ENCODE measurements at regions not wholly inside any gene's neighbourhood (a gene's known extent, or its start where the extent isn't known, plus 50 kb on each side); places are given as distances from the start of the nearest gene placed in this dataset.

DNA sequence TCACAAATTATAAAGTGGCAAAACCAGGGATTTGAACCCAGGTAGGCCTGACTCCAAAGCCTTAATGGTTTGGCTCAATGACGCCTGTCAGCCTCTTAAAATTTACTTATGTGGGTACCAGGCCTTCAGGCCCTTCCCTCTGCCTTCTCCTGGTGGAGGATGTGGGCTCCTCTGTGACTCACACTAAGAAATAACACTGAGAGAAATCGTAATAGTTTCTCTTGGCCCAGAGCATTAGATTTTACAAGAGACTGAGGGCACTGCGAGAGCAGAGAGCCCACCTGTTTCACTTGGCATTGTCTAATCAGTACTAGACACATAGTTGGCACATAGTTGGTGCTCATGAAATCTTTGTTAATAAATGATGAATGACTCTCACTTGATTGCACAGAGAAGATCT lies 505.2 kb downstream of the SHQ1 start:
- no peak for DNase-seq (ENCODE audit: low read depth)
- H3K4me3 ChIP-seq (ENCODE audit: low read depth, low read length) = no peak overlapping the region

- DNase-seq (ENCODE audit: low read depth) = no peak
- no peak overlapping the region for H3K4me3 ChIP-seq (ENCODE audit: low read depth, low read length)
Observed at GRCh38 chr3:72342450-72342849, 505.8 kb downstream of the SHQ1 start.

GRCh38 chr3:72341920-72342319 lies 506.3 kb downstream of the SHQ1 start:
- DNase-seq (ENCODE audit: low read depth) = no peak
- H3K4me3 ChIP-seq (ENCODE audit: low read depth, low read length) = no peak overlapping the region

GRCh38 chr3:72341380-72341770 lies 506.9 kb downstream of the SHQ1 start:
- no peak for DNase-seq (ENCODE audit: low read depth)

GRCh38 chr3:72340476-72341379 lies 507.5 kb downstream of the SHQ1 start:
- no peak overlapping the region for H3K4me3 ChIP-seq (ENCODE audit: low read depth, low read length)
- DNase-seq (ENCODE audit: low read depth) = no peak

More at GRCh38 chr3:72341380-72341770, 506.9 kb downstream of the SHQ1 start:
- H3K4me3 ChIP-seq (ENCODE audit: low read depth, low read length) = no peak overlapping the region

DNA sequence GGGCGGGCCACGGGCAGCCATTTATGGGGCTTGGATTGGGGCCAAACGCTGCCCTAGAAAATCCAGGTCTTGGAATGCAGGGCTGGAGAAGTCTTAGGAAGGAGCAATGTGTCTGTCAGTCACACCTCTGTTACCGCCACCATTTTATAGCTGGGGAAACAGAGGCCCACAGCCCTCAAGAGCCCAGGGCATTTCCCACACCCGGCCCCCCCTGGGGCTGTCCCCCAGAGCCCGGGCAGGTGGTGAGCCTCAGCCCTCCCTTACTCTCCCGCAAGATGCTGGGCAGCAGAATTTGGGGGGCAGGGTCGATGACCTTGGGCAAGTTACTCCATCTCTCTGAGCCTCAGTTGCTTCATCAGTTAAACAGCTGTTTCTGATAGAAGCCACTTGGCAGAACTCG lies 508.2 kb downstream of the SHQ1 start:
- no peak for DNase-seq (ENCODE audit: low read depth)
- H3K4me3 ChIP-seq (ENCODE audit: low read depth, low read length) = no peak overlapping the region

- DNase-seq (ENCODE audit: low read depth) = no peak
- no peak overlapping the region for H3K4me3 ChIP-seq (ENCODE audit: low read depth, low read length)
Observed at GRCh38 chr3:72339670-72340030, 508.6 kb downstream of the SHQ1 start.

GRCh38 chr3:72338942-72339669 lies 509.1 kb downstream of the SHQ1 start:
- H3K4me3 ChIP-seq (ENCODE audit: low read depth, low read length) = no peak overlapping the region
- DNase-seq (ENCODE audit: low read depth) = peak; percentile 98

DNA sequence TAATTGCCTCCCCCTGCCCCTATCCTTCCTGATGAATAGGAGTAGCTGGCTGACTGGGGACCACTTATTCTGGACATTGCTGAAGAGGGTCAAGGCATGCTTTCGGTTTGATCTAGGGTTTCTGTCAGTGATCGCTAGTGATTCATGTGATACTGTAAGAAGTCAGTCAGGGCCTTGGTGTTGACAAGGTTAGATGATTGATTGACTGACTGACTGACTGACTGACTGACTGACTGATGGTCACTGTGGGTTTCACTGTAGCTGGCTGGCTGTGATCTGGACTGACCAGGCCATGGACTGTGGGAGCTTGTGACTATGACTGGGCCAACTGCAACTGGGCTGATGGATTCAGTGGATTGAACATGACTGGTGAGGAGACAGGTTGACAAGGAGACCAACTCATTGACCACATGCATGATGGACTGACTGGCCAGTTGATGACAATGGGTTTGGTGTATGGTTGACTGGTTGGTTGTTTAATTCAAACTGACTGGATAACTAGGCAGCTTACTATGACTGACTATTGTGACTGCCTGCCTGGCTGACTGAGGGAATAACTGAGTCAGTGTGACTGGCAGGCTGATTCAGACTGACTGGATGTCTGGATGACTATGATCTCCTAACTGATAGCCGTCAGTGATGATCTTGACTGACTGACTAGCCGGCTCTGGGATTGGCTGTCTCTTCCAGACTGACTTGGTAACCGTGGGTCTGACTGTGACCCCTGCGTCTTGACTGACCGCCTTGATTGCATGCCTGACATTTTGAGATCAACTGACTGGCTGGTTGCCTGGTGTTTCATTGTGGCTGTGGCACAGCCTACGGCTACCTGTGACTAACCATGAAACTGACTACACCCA lies 509.9 kb downstream of the SHQ1 start:
- no peak overlapping the region for H3K4me3 ChIP-seq (ENCODE audit: low read depth, low read length)
- DNase-seq (ENCODE audit: low read depth) = no peak

- DNase-seq (ENCODE audit: low read depth) = no peak
- H3K4me3 ChIP-seq (ENCODE audit: low read depth, low read length) = no peak overlapping the region
Observed at GRCh38 chr3:72337480-72337855, 510.8 kb downstream of the SHQ1 start.

DNA sequence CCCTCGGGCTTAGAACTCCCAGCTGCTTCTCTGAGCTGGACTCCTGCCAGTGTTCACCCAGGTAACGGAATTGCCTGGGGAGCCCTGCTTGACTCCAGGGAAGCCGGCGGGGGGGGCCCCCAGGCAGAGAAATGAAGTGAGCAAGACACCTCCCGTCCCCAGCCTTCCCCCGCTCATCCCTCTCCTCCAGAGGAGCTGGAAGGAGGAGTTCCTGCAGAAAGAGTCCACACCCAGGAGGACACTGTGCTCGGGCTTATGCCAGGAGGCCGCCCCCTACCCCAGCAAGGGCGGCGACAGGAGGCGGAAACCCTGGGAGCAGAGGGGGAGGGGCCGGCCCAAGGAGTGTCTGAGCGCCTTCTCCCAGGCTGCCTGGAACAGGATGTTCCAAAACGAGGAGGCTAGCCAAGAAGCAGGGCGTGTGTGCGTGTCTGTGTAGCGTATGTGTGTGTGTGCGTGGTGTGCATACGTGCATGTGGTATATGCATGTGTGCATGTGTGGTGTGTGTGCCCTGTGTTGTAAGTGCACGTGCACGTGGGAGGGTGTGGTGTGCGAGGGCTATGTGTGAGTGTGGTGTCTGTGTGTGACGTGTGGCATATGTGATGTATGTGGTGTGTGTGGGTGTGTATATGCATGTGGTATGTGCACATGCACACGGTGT lies 511.3 kb downstream of the SHQ1 start:
- DNase-seq (ENCODE audit: low read depth) = peak; percentile 97
- no peak overlapping the region for H3K4me3 ChIP-seq (ENCODE audit: low read depth, low read length)

DNA sequence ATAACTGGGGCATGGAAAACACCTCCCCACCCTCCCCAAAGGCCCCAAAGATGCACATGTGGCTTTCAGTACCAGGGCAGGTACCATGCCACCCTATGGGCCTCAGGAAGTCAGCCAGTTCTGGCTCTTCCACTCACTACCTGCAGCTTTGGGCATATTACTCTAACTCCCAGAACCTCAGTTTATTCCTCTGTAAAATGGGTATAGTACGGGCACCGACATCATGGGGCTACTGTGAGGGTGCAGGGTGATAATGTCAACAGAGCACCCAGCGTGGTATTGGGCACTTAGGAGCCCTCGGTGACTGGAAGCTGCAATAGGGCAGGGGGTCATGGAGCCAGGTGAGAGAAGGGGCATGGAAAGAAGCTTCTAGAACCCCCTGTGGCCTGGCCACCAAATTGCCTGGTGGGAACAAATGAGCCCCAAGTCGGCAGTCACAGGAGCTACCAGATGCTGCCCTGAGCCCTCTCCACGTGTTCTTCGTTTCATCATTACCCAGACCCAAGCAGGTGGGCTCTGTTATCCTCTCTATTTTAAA lies 512.1 kb downstream of the SHQ1 start:
- no peak for DNase-seq (ENCODE audit: low read depth)

GRCh38 chr3:72335458-72336095 lies 512.7 kb downstream of the SHQ1 start:
- no peak for DNase-seq (ENCODE audit: low read depth)

More for the DNA sequence above, 512.1 kb downstream of the SHQ1 start:
- H3K4me3 ChIP-seq (ENCODE audit: low read depth, low read length) = no peak overlapping the region

DNA sequence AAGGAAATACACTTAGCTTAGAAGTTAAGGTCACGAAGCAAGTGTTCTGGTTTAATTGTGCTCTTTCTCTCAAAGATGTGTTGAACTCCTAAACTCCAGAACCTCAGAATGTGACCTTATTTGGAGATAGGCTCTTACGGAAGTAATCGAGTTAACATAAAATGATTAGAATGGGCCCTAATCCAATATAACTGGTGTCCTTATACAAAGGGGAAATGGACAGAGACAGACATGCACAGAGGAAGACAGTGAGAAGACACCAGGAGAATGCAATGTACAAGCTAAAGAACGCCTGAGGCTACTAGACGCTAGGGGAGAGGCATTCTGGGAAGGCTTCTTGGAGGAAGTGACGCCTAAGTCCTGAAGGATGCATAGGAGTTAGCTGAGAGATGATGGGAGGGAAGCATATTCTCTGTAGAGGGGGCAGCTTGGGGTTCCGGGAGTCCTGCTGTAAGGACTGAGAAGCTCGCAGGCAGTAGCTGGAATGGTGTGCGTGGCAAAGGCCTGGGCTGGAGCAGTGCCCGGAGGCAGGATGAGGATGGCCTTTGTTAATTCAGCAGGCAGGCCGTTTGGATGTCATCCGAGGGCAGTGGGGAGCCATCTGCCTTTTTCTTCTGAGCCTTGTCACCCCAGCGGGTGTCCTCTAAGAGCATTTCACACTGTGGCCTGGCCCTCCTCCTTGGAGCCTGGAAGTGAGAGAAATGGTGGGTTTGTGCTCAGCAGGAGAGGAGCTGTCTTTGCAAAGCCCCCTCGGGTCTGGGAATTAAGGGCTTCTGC lies 513.4 kb downstream of the SHQ1 start:
- DNase-seq (ENCODE audit: low read depth) = no peak
- H3K4me3 ChIP-seq (ENCODE audit: low read depth, low read length) = no peak overlapping the region

More at GRCh38 chr3:72335458-72336095, 512.7 kb downstream of the SHQ1 start:
- H3K4me3 ChIP-seq (ENCODE audit: low read depth, low read length) = no peak overlapping the region

- no peak overlapping the region for H3K4me3 ChIP-seq (ENCODE audit: low read depth, low read length)
- no peak for DNase-seq (ENCODE audit: low read depth)
Observed at GRCh38 chr3:72332689-72333088, 515.6 kb downstream of the SHQ1 start.

- no peak for DNase-seq (ENCODE audit: low read depth)
- no peak overlapping the region for H3K4me3 ChIP-seq (ENCODE audit: low read depth, low read length)
Observed at GRCh38 chr3:72332036-72332435, 516.2 kb downstream of the SHQ1 start.

- no peak overlapping the region for H3K4me3 ChIP-seq (ENCODE audit: low read depth, low read length)
- no peak for DNase-seq (ENCODE audit: low read depth)
Observed at GRCh38 chr3:72331076-72331475, 517.2 kb downstream of the SHQ1 start.

DNA sequence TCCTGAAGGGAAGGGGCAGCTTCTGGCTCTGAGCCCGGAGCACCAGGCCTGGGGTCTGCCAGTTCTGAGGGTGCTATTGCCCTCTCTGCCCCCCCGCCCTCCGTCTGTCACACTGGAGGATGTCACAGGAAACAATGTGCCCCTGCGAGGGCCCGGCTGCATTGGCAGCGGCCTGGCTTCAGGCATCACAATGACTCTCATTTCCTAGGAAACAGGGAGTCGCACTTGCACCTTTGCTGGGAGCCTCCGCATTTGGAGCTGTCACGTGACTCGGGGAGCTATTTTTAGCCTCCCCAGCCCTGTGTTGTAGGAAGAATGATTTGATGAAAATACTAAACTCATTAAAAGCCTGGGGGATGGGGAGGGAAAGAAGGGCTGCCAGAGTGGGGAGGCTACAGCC lies 518.9 kb downstream of the SHQ1 start:
- DNase-seq (ENCODE audit: low read depth) = no peak
- H3K4me3 ChIP-seq (ENCODE audit: low read depth, low read length) = no peak overlapping the region
